ENCODE measurements at regions not wholly inside any gene's neighbourhood (a gene's known extent, or its start where the extent isn't known, plus 50 kb on each side); places are given as distances from the start of the nearest gene placed in this dataset.

GRCh38 chr13:34777089-34777913 is 164.8 kb upstream of the NBEA start:
- no peak for DNase-seq (ENCODE audit: low read depth, low spot score)
- H3K27ac ChIP-seq = no peak overlapping the region

GRCh38 chr13:34777914-34778303 is 164.2 kb upstream of the NBEA start:
- no peak overlapping the region for H3K27ac ChIP-seq
- DNase-seq (ENCODE audit: low read depth, low spot score) = no peak

- no peak overlapping the region for H3K27ac ChIP-seq
- no peak for DNase-seq (ENCODE audit: low read depth, low spot score)
Measured at GRCh38 chr13:34779171-34779570, 162.9 kb upstream of the NBEA start.

DNA sequence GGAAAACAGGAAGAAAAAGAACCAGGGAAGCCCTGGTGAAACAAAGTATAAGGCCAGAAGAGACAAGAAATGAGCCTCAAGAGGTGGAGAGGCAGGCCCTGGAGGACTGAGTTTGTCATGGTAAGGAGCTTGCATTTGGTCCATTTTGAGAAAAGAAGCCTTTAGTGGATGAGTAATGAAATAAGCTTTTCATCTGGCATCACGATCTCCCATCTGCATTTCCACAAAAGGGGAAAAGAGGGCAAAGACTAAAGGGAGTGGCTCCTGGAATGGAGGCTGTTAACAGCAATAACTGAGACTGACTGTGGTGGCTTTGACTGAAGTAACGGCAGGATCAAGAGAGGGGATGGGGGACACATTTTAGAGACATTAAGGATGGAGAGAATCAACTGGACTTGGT is 148.8 kb upstream of the NBEA start:
- no peak overlapping the region for H3K27ac ChIP-seq
- no peak for DNase-seq (ENCODE audit: low read depth, low spot score)

DNA sequence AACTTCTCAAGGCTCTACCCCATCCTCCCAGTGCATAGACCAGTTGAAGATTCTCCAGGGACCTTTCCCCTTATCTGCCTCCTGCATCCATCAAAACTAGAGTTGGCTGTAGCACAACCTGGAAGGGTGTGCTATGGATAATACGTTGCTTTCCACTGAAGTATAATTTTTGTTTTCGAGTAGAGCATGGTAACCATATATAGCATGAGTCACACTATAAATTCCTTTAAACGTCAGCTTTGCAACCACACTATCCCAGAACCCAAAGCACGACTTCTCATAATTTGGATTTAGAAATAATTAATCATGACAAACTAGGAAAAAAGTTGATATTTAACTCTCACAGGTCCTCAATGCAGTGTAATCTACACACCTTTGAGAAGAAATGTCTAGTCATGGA is 138.3 kb upstream of the NBEA start:
- no peak overlapping the region for H3K27ac ChIP-seq
- no peak for DNase-seq (ENCODE audit: low read depth, low spot score)

GRCh38 chr13:34805347-34805746 is 136.7 kb upstream of the NBEA start:
- no peak overlapping the region for H3K27ac ChIP-seq
- DNase-seq (ENCODE audit: low read depth, low spot score) = no peak

DNA sequence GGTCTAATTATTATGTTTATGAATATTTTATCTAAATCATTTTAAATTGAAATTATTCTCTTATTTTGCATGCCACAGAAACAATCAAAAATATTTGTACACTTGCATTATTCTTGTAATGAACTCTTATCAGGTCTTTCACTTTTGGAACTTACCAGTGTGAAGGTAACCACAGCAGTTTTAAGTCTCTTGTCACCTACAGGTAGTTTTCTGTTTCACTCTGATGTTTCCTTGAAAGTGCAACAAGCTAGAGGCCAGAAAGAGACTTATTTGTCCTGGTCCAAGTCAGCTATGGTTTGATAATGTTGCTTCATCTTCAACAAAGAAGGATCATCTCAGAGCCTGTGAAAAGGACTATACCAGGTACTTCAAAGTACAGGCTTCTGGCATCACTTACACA is 133.4 kb upstream of the NBEA start:
- DNase-seq (ENCODE audit: low read depth, low spot score) = no peak
- no peak overlapping the region for H3K27ac ChIP-seq

- no peak for DNase-seq (ENCODE audit: low read depth, low spot score)
- no peak overlapping the region for H3K27ac ChIP-seq
Measured at GRCh38 chr13:34810996-34811395, 131.1 kb upstream of the NBEA start.

DNA sequence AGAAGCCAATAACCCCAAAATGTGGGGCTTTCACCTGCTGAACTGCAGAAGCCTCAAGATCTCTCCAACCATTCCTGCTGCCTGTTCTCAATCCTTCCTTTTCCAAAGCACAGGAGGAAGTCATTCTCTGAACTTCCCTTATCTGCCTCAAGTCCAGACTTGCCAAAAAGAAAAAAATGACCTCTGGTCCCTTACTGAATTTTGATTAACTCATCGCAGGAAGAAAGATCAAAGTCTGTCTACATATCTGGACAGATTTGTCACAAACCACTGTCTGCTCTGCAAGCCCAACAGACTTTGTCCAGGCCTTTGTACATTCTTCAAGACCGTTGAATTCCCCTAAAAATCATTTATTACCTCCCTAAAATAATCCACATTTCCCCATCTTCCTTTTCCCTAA is 126.5 kb upstream of the NBEA start:
- no peak for DNase-seq (ENCODE audit: low read depth, low spot score)
- no peak overlapping the region for H3K27ac ChIP-seq

DNA sequence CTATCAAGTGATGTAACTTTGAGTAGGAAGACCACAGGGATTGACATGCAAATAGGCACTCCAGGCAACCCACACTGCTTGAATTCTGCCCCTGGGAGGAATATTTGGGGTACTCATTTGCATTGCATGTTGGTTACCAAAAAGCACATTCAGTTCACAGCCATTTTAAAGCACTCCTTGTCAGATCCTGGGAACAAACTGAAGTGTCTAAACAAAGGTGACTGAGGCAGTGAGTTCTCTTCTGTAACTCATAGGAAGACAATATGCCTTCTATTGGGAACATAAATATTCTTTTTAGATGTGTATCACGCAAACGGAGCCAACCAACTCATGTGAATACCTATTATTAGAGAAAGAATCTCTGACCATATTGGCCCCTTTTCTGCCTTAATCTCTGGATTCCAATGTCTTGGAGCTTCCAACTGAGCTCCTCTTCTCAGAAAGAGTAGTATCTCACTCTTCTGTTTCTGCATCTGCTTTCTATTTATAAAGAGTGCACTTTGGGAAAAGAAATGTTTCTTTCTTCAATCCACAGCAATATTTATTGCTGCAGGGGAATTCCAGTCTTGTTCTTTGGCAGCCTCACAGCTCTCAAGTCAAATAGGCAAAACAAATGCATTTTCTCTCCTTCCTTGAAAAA is 125.7 kb upstream of the NBEA start:
- no peak for DNase-seq (ENCODE audit: low read depth, low spot score)
- H3K27ac ChIP-seq = no peak overlapping the region

- no peak for DNase-seq (ENCODE audit: low read depth, low spot score)
- H3K27ac ChIP-seq = no peak overlapping the region
Measured at GRCh38 chr13:34816908-34817665, 125.0 kb upstream of the NBEA start.

DNA sequence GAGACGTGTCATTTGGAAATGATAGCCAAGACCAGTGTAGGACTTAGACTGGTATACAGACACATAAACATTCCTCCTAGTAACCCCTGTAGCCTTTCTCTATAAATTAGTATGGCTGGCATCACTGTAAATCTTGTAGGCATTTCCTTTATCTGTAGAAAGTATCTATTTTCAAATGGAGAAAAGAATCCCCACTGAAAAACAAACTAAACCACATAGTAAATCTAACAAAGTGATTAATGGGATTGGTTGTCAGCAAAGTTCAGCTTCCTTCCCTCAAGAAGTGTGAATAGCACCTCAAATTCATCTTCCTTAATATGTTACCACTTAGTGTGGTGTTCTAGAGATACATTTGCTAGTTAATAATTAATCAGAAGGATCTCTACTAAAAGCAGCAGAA is 119.4 kb upstream of the NBEA start:
- no peak for DNase-seq (ENCODE audit: low read depth, low spot score)

DNA sequence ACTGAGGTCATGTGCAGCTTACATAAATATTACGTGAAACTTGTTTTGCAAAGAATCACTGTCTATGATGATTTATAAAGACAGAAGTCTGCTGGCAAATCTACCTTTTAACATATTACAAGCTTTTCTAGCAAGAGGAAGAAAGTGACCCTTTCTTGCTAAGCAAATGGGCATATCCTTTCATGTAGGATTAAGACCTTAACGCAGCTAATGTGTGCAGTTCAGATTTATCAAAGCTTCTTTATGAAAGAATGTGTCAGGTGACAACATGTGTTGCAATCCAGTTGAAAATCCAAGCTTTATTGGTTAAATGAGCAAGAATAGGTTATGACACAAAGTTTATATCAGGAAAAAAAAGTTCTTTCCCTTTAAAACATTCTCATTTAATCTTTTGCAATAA is 115.6 kb upstream of the NBEA start:
- H3K27ac ChIP-seq = no peak overlapping the region
- no peak for DNase-seq (ENCODE audit: low read depth, low spot score)

More for the DNA sequence above, 119.4 kb upstream of the NBEA start:
- no peak overlapping the region for H3K27ac ChIP-seq

DNA sequence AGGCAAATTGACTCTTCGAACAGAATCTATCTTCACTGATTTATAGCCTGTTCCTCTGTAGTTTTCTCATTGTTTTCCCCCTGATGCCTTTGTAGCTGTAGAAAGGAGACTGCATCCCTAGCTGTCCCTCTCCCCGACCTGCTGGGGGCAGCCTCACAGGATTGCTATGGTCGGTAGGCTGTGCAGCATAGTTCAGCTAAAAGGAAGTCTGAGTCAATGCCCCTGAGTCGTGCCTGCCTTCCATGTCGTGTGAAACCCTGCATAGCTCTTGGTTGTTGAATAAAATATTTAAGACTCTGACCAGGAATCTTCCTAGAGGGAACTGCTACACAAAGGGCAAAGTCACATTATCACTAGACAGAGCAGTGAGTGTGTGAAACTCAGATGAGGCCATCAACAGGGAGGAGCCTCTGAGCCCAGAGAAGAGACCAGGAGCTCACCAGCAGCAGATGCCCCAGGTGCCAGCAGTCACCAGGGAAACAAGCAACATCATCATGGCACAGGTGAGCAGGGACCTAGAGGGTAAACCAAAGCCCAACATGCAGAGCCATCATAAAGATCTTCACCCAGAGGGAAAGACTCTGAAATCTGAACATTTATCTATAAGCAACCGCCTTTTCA is 108.4 kb upstream of the NBEA start:
- DNase-seq (ENCODE audit: low read depth, low spot score) = peak; percentile 24
- no peak overlapping the region for H3K27ac ChIP-seq

- H3K27ac ChIP-seq = no peak overlapping the region
- no peak for DNase-seq (ENCODE audit: low read depth, low spot score)
Measured at GRCh38 chr13:34842466-34842865, 99.6 kb upstream of the NBEA start.

GRCh38 chr13:34847766-34848165 is 94.3 kb upstream of the NBEA start:
- no peak for DNase-seq (ENCODE audit: low read depth, low spot score)
- H3K27ac ChIP-seq = no peak overlapping the region

DNA sequence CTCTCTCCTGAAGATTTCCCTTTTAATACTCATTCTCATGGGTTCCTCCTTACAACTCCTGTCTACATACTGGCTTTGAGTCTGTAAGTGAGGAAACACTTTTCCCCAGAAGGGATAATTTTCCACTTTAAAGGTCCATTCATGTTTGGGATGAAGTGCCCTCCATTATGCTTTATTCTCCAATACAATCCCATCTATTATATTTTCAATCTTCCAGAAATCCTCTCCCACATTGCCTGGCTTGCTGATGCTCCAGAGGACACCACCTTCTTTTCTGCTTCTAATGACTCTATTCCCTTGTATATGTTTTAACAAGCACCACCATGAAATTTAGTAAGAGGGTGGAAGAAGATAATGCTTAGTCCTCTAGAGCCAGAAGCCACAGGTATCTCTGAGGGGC is 92.7 kb upstream of the NBEA start:
- H3K27ac ChIP-seq = no peak overlapping the region
- DNase-seq (ENCODE audit: low read depth, low spot score) = no peak

GRCh38 chr13:34853161-34853560 is 88.9 kb upstream of the NBEA start:
- DNase-seq (ENCODE audit: low read depth, low spot score) = no peak
- no peak overlapping the region for H3K27ac ChIP-seq

DNA sequence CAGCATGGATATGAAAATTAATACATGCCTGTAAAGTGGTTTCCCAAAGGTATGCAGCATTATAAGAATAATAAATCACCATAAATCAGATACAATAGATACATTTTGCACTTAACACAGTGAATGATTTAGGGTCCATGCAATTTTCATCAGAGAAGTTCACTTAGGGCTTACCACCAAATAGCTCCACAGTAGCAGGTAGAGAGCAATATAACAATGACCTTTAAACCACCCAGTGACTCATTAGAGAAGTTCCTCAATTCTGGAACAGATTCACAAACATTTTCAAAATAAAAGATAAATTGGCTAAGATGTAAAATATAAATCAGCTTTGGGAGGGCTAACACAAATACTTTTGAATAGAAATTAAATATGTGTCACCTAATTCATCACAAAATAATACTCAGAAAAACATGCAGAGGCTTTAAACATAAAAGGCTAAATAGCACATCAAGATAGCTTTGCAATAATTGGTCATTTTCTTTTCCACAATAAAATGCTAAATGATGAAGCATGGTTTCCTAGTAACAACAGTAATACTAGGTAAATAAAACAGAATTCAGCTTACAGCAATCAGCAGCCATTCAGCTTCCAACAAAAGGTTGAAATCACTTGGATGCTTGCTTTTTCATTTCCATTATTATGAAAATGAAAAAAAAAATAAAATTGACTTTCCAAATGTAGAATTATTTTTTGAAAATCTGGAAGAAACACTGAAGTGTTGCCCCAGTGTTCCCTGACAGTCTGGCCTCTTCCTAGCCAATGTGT is 84.3 kb upstream of the NBEA start:
- no peak overlapping the region for H3K27ac ChIP-seq

GRCh38 chr13:34862311-34862710 is 79.8 kb upstream of the NBEA start:
- DNase-seq (ENCODE audit: low read depth, low spot score) = no peak

More for the DNA sequence above, 84.3 kb upstream of the NBEA start:
- no peak for DNase-seq (ENCODE audit: low read depth, low spot score)

More at GRCh38 chr13:34862311-34862710, 79.8 kb upstream of the NBEA start:
- H3K27ac ChIP-seq = no peak overlapping the region

Data from epithelial cell of prostate (primary cell).